NCI-H128 (cell line): ENCODE measurements at regions not wholly inside any gene's neighbourhood (a gene's known extent, or its start where the extent isn't known, plus 50 kb on each side); places are given as distances from the start of the nearest gene placed in this dataset.

Experiments
- DNase-seq: peaks from one replicate; lab custom pipeline; 2025; ENCODE audit not compliant: unreplicated experiment; lab: John Stamatoyannopoulos, UW

GRCh38 chr1:232386721-232387510 lies 243.0 kb downstream of the SIPA1L2 start:
- no peak for DNase-seq

- DNase-seq: no peak
These were observed 243.6 kb downstream of the SIPA1L2 start for GRCh38 chr1:232386294-232386693.

- no peak for DNase-seq
These were observed 244.7 kb downstream of the SIPA1L2 start for GRCh38 chr1:232385221-232385620.

GRCh38 chr1:232384171-232384883 lies 245.6 kb downstream of the SIPA1L2 start:
- no peak for DNase-seq

GRCh38 chr1:232383455-232384123 lies 246.3 kb downstream of the SIPA1L2 start:
- no peak for DNase-seq

GRCh38 chr1:232382671-232383070 lies 247.3 kb downstream of the SIPA1L2 start:
- no peak for DNase-seq

- DNase-seq: no peak
These were observed 248.4 kb downstream of the SIPA1L2 start for GRCh38 chr1:232381394-232382100.

GRCh38 chr1:232380596-232380995 lies 249.3 kb downstream of the SIPA1L2 start:
- DNase-seq: no peak

- DNase-seq: no peak
These were observed 249.8 kb downstream of the SIPA1L2 start for GRCh38 chr1:232380131-232380530.

- DNase-seq: no peak
These were observed 250.9 kb downstream of the SIPA1L2 start for GRCh38 chr1:232379063-232379434.

GRCh38 chr1:232378266-232379062 lies 251.5 kb downstream of the SIPA1L2 start:
- no peak for DNase-seq

GRCh38 chr1:232377494-232377770 lies 252.5 kb downstream of the SIPA1L2 start:
- no peak for DNase-seq

GRCh38 chr1:232376632-232377493 lies 253.1 kb downstream of the SIPA1L2 start:
- DNase-seq: no peak

- no peak for DNase-seq
These were observed 257.0 kb downstream of the SIPA1L2 start for GRCh38 chr1:232372841-232373440.

GRCh38 chr1:232372431-232372830 lies 257.5 kb downstream of the SIPA1L2 start:
- DNase-seq: no peak

- no peak for DNase-seq
These were observed 260.3 kb downstream of the SIPA1L2 start for GRCh38 chr1:232369451-232370296.

- DNase-seq: no peak
These were observed 261.1 kb downstream of the SIPA1L2 start for GRCh38 chr1:232368821-232369321.

GRCh38 chr1:232367293-232367692 lies 262.6 kb downstream of the SIPA1L2 start:
- no peak for DNase-seq
